ENCODE measurements at regions not wholly inside any gene's neighbourhood (a gene's known extent, or its start where the extent isn't known, plus 50 kb on each side); places are given as distances from the start of the nearest gene placed in this dataset.

DNA sequence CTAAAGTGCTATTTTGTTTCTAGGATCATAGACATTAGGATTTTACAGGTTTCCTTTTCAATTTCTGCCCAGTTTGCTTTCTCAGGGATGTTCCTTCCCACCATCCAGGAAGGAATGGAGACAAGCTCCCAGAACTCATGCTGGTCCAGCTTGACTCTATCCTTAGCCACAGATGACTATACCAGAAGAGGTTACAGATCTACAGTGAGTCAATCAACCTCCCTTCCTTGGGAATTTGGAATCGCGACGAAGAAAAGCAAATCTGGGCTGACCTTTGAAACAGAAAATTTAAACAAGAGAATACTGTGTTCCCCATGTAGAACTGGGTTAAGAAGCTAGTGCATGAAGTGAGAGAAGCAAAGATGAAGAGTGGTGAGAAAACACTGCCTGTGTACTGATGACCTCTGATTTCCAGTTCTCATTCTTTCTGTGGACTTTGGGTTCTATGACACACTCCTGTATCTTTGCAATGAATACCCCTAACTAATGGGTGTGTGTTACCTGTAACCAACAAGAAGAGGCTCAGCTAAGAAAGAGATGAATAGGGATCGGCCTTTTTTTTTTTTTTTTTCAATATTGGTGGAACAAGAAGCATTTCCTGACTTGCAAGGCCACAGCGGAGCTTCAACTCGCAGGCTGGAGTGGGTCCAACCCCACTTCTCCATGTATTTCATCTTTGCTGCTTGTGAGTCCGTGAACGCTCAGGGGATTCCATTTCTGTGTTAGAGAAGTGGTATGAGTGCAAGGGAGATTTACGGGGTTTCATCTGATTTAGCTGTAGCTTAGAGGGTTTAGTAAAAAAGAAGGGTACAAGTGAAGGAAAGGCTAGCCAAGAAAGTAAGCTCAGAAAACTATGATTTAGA is 563.9 kb upstream of the CLINT1 start:
- DNase-seq = no peak
- no peak for ATAC-seq
- H3K9me3 ChIP-seq (ENCODE audit: control insufficient read depth, low read length, poor library complexity, severe bottlenecking) = no peaks in the 10 kb centered on the region
- peaks cover 5% of the 10 kb centered on the region for H3K27me3 Mint-ChIP-seq
- H3K4me3 Mint-ChIP-seq = no peak overlapping the region
- no peaks in the 10 kb centered on the region for H3K36me3 Mint-ChIP-seq (ENCODE audit: low read depth)
- no peaks in the 10 kb centered on the region for H3K4me1 Mint-ChIP-seq
- no peak overlapping the region for H3K27ac Mint-ChIP-seq

- Mint-ChIP-seq H3K36me3 (ENCODE audit: low read depth) (no peaks in the 10 kb centered on the region), H3K4me3 (no peak overlapping the region), H3K27ac (no peak overlapping the region), H3K27me3 (peaks cover 5% of the 10 kb centered on the region), H3K4me1 (no peaks in the 10 kb centered on the region)
- DNase-seq (no peak), ATAC-seq (no peak)
- H3K9me3 ChIP-seq (ENCODE audit: control insufficient read depth, low read length, poor library complexity, severe bottlenecking) = no peaks in the 10 kb centered on the region
These were observed 562.4 kb upstream of the CLINT1 start for GRCh38 chr5:158421319-158421718.

DNA sequence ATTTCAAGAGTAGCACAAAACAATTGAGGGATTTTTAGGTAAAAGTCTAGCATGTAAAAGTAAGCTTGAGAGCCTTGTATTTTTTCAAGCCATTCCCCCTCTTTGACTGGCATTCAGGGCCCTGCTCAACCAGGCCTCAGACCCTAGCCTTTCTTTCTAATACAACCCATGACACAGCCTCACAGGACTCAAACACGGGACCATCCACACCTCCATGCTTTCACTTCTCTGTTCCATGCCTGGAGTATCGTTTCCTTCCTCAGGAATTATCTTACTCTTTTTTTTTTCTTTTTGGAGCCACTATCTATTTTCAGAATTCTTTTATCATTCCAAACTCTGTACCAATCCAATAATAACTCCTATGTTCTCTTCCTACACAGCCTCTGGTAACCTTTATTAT is 560.2 kb upstream of the CLINT1 start:
- ATAC-seq (no peak), DNase-seq (no peak)
- Mint-ChIP-seq H3K4me3 (no peak overlapping the region), H3K27ac (no peak overlapping the region), H3K4me1 (no peaks in the 10 kb centered on the region), H3K36me3 (ENCODE audit: low read depth) (no peaks in the 10 kb centered on the region), H3K27me3 (peaks cover 9% of the 10 kb centered on the region)
- no peaks in the 10 kb centered on the region for H3K9me3 ChIP-seq (ENCODE audit: control insufficient read depth, low read length, poor library complexity, severe bottlenecking)

DNA sequence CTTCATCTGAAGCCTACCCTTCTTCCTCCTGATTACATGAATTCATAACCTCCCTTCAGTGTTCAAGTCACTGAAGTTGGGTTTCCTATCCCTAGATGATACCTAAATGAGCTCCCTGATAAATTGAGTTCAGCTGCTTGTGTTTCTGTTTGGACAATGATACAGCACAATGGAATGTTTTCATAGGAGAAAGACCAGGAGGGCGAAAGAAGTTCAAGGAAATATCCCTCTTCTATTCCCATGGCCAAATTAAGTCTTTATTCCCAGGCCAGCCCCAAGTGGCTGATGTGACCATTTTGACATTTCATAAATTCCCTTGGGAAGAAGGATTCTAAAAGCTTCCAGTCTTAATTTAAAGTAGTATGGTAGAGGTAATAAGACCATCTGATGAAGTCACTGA is 555.8 kb upstream of the CLINT1 start:
- no peak overlapping the region for H3K27ac Mint-ChIP-seq
- H3K4me3 Mint-ChIP-seq = no peak overlapping the region
- ATAC-seq = no peak
- no peaks in the 10 kb centered on the region for H3K36me3 Mint-ChIP-seq (ENCODE audit: low read depth)
- H3K4me1 Mint-ChIP-seq = no peaks in the 10 kb centered on the region
- DNase-seq = no peak
- peaks cover 10% of the 10 kb centered on the region for H3K27me3 Mint-ChIP-seq
- H3K9me3 ChIP-seq (ENCODE audit: control insufficient read depth, low read length, poor library complexity, severe bottlenecking) = no peaks in the 10 kb centered on the region

DNA sequence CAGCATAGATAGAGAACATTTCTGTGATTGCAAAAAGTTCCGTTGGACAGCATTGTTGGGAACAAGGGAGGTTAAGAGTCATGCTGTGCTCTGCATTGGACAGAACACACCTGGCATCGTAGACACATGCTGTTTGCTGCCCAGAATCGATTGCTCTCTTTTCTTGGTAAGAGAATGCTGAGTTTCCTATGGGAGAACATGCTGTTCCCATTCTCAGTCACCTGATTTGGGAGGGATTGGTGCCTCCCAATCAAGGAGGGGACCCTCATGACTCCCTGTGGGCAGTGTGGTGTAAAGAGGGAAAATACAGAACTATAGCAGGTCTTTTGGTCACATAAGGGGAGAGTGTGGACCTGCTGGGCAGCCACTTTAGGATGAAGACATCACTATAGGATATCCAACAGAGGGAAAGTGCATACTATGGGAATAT is 555.4 kb upstream of the CLINT1 start:
- Mint-ChIP-seq H3K4me3 (no peak overlapping the region), H3K36me3 (ENCODE audit: low read depth) (no peaks in the 10 kb centered on the region), H3K4me1 (no peaks in the 10 kb centered on the region), H3K27ac (no peak overlapping the region), H3K27me3 (peaks cover 10% of the 10 kb centered on the region)
- DNase-seq (no peak), ATAC-seq (no peak)
- H3K9me3 ChIP-seq (ENCODE audit: control insufficient read depth, low read length, poor library complexity, severe bottlenecking) = no peaks in the 10 kb centered on the region

DNA sequence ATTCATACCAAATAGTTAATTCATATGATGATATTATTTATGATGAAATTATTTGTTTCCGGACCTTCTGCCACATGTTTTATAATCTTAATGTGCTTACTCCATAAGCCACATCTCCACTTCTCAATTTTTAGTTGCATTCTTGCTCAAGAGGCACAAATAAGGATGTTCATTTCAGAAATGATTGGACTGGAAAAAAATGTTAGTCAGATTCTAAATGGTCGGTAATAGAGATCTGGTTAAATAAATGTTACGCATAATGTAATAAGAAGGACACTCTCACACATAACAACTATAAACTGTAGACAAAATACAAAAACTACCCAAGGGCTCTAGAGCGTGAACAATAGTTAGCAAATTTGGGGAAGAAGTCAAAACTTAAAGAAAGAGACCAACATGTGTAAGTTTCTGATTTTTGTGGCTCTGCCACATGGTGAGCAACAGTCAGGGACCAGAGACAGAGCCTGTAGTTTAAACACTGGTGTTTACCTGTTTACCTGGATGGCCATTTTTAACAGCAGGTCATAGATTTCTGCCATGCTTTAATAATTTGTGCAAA is 554.3 kb upstream of the CLINT1 start:
- no peak for ATAC-seq
- H3K9me3 ChIP-seq (ENCODE audit: control insufficient read depth, low read length, poor library complexity, severe bottlenecking) = no peaks in the 10 kb centered on the region
- Mint-ChIP-seq H3K4me1 (no peaks in the 10 kb centered on the region), H3K36me3 (ENCODE audit: low read depth) (no peaks in the 10 kb centered on the region), H3K4me3 (no peak overlapping the region), H3K27me3 (peaks cover 10% of the 10 kb centered on the region), H3K27ac (no peak overlapping the region)
- no peak for DNase-seq

DNA sequence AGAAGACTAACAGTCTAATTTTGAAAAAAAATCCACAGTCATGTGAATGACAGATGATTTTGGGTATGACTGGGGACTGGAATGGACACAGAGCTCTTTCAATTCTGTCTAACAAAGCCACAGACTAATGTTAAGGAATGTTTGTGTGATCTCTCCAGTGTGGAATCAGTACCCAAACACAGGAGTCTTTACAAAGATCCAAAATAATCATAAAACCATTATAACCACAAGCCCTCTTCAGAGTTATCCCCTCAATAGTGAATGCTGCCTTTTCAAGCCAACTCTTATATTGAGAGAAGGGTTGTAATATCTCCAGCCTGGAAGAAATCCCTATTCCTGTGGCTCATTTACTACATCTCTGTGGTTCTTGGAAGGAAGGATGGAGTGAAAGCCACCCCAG is 552.0 kb upstream of the CLINT1 start:
- ATAC-seq (no peak), DNase-seq (no peak)
- H3K27ac Mint-ChIP-seq = no peak overlapping the region
- H3K27me3 Mint-ChIP-seq = peaks cover 10% of the 10 kb centered on the region
- H3K9me3 ChIP-seq (ENCODE audit: control insufficient read depth, low read length, poor library complexity, severe bottlenecking) = no peaks in the 10 kb centered on the region
- no peaks in the 10 kb centered on the region for H3K36me3 Mint-ChIP-seq (ENCODE audit: low read depth)
- no peak overlapping the region for H3K4me3 Mint-ChIP-seq
- H3K4me1 Mint-ChIP-seq = no peaks in the 10 kb centered on the region

GRCh38 chr5:158409507-158409906 is 550.6 kb upstream of the CLINT1 start:
- Mint-ChIP-seq H3K27ac (no peak overlapping the region), H3K4me3 (no peak overlapping the region), H3K4me1 (no peaks in the 10 kb centered on the region), H3K27me3 (peaks cover 6% of the 10 kb centered on the region), H3K36me3 (ENCODE audit: low read depth) (no peaks in the 10 kb centered on the region)
- no peak for ATAC-seq
- H3K9me3 ChIP-seq (ENCODE audit: control insufficient read depth, low read length, poor library complexity, severe bottlenecking) = no peaks in the 10 kb centered on the region
- DNase-seq = no peak

DNA sequence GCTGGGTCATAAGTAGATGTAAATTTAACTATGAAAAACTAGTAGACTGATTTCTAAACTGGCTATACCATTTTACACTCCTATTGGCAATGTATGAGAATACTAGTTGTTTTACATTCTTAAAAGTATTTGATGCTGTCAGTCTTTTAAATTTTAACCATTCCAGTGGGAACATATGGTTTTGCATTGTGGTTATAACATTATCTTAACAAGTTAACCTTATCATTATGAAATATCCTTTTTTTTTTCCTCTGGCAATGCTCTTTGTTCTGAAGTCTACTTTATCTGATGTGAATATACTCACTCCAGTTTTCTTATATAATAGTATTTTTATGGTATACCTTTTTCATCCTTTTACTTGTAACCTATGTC is 548.9 kb upstream of the CLINT1 start:
- Mint-ChIP-seq H3K27ac (no peak overlapping the region), H3K4me3 (no peak overlapping the region)
- ATAC-seq = no peak

DNA sequence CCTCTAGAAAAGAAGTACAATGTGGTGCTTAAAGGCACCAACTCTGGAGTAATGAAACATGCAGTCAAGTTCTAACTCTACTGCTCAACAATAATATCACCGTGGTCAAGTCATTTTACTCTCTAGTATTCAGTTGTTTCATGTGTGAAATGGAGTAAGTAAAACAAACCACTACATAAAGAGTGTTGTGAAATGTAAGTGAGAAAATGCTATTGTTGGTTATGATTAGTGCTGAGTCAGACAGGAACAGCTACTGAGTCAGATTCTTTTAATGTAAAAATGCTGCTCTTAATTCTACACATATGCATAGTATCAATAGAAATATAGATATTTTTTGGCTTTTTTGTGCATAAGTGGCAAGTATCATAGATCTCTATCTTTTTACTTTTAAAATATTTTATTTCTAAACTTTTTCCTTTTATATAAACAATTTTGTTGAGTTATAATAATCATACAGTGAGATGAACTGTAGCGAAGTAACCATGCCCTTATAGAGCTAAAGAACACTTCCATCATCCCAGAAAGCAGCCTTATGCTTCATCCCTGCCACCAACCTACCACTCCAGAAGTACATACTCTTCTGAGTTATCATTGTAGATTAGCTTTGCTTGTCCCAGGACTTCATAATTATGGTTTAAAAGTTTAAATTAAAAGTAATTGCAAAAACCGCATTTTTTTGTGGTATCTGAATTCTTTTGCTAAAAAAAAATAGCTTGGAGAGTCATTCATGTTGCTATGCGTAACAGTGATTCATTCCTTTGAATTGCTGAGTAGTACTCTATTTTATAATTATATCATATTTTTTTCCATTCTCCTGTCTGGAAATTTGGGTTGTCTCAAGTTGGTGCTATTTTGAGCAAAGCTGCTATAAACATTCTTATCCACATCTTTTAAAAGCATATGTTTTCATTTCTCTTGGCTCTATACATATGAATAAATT is 548.2 kb upstream of the CLINT1 start:
- no peaks in the 10 kb centered on the region for H3K27me3 Mint-ChIP-seq
- ATAC-seq = no peak
- H3K9me3 ChIP-seq (ENCODE audit: control insufficient read depth, low read length, poor library complexity, severe bottlenecking) = no peaks in the 10 kb centered on the region
- no peaks in the 10 kb centered on the region for H3K36me3 Mint-ChIP-seq (ENCODE audit: low read depth)
- no peak overlapping the region for H3K27ac Mint-ChIP-seq
- H3K4me1 Mint-ChIP-seq = no peaks in the 10 kb centered on the region
- DNase-seq = no peak
- H3K4me3 Mint-ChIP-seq = no peak overlapping the region

More for the DNA sequence above, 548.9 kb upstream of the CLINT1 start:
- H3K9me3 ChIP-seq (ENCODE audit: control insufficient read depth, low read length, poor library complexity, severe bottlenecking) = no peaks in the 10 kb centered on the region
- DNase-seq = no peak
- H3K4me1 Mint-ChIP-seq = no peaks in the 10 kb centered on the region
- H3K27me3 Mint-ChIP-seq = no peaks in the 10 kb centered on the region
- H3K36me3 Mint-ChIP-seq (ENCODE audit: low read depth) = no peaks in the 10 kb centered on the region

GRCh38 chr5:158398360-158399201 is 539.6 kb upstream of the CLINT1 start:
- H3K27ac Mint-ChIP-seq = no peak overlapping the region
- H3K36me3 Mint-ChIP-seq (ENCODE audit: low read depth) = no peaks in the 10 kb centered on the region
- no peak for DNase-seq
- no peak for ATAC-seq
- H3K4me1 Mint-ChIP-seq = no peaks in the 10 kb centered on the region
- no peak overlapping the region for H3K4me3 Mint-ChIP-seq
- H3K9me3 ChIP-seq (ENCODE audit: control insufficient read depth, low read length, poor library complexity, severe bottlenecking) = no peaks in the 10 kb centered on the region
- peaks cover 6% of the 10 kb centered on the region for H3K27me3 Mint-ChIP-seq

- H3K4me1 Mint-ChIP-seq = no peaks in the 10 kb centered on the region
- H3K27ac Mint-ChIP-seq = no peak overlapping the region
- H3K4me3 Mint-ChIP-seq = no peak overlapping the region
These were observed 538.3 kb upstream of the CLINT1 start for GRCh38 chr5:158397278-158397677.

More at GRCh38 chr5:158397278-158397677, 538.3 kb upstream of the CLINT1 start:
- Mint-ChIP-seq H3K27me3 (peaks cover 6% of the 10 kb centered on the region), H3K36me3 (ENCODE audit: low read depth) (no peaks in the 10 kb centered on the region)
- no peak for ATAC-seq
- no peaks in the 10 kb centered on the region for H3K9me3 ChIP-seq (ENCODE audit: control insufficient read depth, low read length, poor library complexity, severe bottlenecking)
- no peak for DNase-seq
